ENCODE measurements at regions not wholly inside any gene's neighbourhood (a gene's known extent, or its start where the extent isn't known, plus 50 kb on each side); places are given as distances from the start of the nearest gene placed in this dataset.

DNA sequence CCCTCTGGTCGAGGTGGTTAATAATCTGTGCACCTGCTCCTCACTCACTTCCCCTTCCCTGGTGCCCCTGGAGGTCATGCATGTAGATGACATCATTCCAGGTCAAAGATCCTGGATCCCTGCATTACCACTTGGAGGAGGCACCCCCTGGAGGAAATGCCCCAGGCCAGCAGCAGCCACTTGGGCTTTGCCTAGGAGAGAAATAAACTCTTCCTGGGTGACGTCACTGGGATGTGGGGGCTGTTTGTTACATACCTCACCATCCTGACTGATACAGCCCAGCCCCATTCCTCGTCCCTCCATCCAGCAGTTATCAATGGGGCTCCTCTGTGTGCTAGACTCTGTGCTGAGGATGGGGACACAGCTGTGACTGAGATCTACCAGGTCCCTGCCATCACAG is 433.6 kb downstream of the PTPRU start:
- in situ Hi-C loops (cut with HindIII; ENCODE audit: low sequenced_read_pairs): no loop called here

DNA sequence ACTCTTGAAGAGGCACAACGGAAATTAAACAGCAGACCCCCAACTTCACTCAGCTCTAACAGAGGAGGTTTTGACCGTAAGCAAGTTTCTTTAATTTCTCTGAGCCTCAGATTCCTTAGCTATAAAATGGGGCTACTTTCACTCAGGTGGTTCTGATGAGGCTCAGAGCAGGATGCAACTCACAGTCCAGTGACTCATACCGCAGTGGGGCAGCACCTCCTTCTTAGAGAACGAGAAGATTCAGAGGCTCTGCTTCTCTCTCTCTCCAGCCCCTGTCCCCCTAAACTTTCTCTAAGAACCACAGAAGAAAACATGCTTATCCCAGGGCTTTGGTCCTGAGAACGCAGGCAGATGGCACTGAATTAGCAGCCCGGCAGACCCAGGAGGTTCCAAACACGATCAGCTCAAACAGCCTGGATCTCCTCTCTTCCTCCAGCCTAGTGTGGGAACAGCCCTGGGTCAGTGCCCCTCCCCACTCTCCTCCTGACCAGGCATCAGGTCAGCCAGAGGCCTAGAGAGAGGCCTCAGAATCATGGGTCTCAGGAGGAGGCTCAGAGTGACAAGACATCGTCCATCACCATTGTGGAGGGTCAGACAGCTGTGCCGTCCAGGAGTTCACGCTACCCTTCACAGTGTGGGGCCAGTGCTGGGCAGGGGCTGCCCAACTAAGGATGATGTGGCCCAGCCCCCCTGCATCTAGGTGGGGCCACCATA is 433.0 kb downstream of the PTPRU start:
- in situ Hi-C loops (cut with HindIII; ENCODE audit: low sequenced_read_pairs): no loop called here

DNA sequence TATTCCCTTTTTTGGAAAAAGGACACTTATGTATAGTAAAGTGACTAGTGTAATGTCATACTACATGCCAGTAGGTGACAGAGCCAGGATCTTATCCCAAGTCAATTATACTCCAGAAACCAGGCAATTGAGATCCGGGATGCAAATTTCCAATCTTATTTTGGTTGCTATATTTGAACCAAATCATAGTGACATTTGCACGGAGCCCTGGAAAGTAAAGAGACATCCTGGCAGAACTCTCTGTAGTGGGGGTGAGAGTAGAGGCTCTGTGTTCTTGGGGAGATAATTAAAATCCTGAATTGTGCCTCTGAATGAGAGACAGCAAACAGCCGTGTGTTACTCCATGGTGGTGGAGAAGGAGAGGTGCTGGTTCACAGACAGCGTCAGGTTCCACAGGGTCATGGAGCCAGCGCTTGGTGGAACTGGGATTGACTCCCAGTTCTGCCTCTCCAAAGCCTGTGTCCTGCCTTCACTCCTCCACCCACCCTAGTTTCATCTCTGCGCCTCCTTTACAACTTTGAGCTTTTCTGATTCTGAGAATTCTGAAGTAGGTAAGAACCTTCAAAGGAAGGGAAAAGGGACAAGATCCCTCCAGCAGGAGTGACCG is 432.3 kb downstream of the PTPRU start:
- in situ Hi-C loops (cut with HindIII; ENCODE audit: low sequenced_read_pairs): no loop called here

DNA sequence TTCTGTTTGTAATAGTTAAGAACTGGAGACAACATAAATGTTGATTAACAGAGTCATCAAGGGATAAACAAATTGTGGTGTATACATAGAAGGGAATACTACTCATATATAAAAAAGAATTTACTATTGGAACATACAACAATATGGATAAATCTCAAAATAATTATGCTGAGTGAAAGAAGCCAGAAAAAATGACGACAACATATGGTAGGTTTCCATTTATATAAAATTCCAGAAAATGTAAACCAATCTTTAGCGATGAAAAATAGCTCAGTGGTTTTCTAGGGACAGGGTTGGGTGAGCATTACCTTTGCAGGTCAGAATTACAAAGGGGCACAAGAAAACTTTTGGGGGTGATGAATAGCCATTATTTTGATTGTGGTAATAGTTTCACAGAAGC is 431.6 kb downstream of the PTPRU start:
- in situ Hi-C loops (cut with HindIII; ENCODE audit: low sequenced_read_pairs): no loop called here

DNA sequence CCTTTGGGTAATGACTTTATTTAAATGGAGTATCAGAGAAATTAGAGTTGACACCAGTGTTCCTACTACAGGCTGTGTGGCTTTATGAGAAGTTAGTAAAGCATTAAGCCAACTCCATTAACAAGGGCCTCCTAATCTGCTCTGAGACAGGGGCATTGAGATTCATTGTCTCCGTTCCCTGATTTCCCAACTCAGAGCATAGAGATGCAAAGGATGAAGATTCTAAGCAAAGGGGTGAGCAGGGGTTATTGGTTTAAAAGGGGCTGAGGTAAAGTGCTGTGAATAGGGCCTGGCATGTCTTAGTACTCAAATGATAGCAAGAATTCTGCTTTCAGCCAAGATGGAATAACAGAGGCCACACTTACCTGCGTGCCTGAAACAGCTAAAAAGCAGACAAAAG is 428.4 kb downstream of the PTPRU start:
- in situ Hi-C loops (cut with HindIII; ENCODE audit: low sequenced_read_pairs): loop anchor here (5.0 kb wide), 1 partner anchor 42 kb away; no protein-coding TSS in a partner anchor

DNA sequence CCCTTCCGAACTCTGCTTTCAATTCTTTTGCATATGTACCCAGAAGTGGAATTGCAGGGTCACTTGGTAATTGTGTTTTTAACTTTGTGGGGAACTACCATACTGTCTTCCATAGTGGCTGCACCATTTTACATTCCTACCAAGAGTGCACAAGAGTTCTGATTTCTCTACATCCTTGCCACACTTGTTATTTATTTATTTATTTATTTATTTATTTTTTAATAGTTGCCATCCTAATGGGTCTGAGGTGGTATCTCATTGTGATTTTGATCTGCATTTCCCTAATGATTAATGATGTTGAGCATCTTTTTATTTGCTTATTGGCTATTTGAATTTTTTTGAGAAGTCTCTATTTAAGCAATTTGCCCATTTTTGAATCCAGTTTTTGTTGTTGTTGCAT is 422.4 kb downstream of the PTPRU start:
- in situ Hi-C loops (cut with HindIII; ENCODE audit: low sequenced_read_pairs): no loop called here

DNA sequence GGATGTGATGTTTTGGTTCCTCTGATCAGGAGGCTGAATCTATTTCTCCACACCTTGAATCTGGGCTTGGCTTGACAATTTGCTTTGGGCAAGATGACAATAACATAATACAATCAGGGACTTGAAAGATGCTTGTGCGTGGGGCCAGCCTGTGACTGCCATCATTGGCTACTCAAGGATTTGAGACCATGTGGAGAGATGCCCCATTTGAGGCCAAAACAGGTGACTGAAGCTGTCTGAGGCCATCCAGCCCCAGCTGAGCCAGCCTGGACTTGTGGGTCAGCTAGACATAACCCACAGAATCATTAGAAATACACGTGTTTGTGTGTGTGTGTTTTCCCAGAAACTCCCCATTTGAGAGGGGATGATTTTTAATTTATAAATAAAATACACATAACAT is 421.5 kb downstream of the PTPRU start:
- in situ Hi-C loops (cut with HindIII; ENCODE audit: low sequenced_read_pairs): no loop called here

DNA sequence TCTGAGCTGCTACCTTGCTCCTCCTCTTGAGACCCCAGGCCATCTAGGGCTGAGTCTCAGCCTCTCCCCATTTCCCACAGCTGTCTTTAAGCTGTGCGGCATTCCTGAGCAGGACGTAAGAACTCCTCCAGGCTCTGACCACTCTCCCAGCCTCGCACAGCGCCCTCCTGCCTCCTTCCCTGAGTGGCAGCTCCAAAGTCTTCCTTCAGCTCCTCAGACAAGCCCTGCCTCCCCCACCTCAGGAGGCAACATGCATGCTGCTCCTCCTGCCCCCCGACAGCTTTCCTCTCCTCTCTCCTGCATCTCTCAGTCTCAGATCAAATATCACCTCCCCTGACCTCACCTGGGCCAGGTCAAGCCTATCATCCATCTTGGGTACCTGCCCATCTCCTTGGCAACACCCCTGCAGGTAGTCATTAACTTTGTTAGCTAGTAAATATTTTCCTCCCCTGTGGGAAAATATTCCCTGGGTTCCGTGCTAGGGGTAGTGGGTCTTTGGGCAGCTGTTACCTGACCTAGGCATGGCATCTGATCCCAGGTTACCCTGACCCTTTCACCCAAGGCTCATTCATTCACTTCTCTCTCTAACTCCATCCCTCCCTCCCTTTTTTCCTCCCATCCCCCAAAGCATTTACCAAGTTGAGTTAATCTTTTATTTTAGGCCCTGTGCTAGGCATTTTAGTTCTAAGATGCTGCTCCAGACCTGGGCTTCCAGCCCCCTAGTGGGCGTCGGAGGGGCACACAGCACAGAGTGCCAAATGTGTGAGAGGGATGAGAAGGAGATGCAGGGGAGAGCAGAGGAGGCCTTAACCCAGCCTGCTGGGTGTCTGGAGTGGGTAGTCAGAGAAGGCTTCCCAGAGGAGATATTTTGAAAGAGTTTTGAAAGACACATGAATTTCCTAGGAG is 419.9 kb downstream of the PTPRU start:
- in situ Hi-C loops (cut with HindIII; ENCODE audit: low sequenced_read_pairs): no loop called here

DNA sequence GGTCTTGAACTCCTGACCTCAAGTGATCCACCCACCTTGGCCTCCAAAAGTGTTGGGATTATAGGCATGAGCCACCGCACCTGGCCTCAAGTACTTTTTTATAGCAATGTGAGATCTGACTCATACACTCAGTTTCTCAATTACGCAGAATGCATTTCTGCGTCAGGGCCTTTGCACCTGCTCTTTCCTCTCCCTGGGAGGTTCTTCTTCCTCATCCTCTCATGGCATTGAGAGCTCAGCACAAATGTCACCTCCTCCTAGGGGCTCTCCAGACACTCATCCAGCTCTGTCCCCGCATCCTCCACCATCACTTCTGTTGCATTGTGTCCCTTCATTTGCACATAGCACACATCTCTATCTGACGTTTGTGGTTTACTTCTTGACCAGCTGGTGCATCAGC is 418.8 kb downstream of the PTPRU start:
- in situ Hi-C loops (cut with HindIII; ENCODE audit: low sequenced_read_pairs): no loop called here

DNA sequence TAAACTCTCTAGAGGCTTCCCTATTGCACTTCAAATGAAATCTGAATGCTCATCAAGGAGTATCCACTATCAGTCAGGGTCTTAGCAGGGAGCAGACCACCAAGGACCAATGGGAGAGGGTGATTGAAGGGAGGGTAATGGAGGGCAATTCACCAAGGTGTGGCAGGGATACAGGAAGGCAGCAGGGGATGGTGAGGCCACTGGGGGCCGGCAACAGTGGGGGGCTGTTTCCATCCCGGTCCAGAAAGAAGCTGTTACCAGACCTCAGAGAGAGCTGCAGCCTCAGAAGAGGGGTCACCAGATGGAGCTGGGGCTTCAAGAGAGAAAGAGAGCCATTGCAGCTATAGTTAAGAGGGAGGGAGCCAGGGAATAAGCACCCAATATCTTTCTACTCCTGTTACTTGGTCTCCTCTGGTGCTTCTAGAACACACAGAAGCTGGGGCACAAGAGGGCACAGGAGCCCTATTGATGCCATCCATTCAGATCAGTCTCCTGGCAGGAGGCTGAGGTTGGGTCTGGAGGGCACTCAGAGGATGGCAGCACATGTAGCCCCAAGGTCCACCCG is 417.6 kb downstream of the PTPRU start:
- in situ Hi-C loops (cut with HindIII; ENCODE audit: low sequenced_read_pairs): loop anchor here (5.0 kb wide), 2 partner anchors 33 to 52 kb away; no protein-coding TSS in a partner anchor

DNA sequence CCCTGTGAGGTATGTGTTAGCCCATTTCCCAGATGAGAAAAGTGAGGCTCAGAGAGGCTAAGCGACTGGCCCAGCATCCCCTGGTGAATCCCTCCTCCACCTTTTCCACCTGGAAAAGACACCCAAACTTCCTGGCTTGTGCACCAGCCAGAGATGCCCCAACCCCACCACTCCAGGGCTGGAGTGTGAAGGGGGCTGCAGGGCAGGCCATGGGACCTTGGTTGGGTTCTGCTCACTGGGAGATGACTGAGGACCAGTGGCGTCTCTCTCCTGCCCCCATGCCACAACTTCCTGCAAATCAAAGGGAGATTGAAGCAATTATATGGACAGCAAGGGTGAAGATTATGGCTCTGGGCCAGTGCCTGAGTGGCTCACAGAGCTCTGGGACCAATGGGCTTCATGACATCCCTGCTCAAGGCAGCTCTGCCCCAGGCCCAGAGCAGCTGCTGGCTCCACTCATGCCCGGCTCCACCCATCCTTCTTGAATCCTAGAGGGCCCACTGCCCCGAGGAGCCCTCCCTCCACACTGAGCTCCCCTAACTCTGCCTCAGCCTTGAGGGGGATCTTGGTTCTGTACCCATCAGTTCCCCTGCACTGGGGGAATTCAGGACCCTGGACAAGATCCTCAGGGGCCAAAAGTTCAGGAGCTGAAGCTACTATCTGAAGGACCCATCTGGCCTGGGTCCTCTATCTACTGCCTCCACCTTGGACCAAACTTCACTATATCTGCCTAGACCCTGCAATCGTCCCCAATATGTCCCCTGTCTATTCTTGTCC is 416.9 kb downstream of the PTPRU start:
- in situ Hi-C loops (cut with HindIII; ENCODE audit: low sequenced_read_pairs): loop anchor here (5.0 kb wide), 2 partner anchors 34 to 51 kb away; no protein-coding TSS in a partner anchor

DNA sequence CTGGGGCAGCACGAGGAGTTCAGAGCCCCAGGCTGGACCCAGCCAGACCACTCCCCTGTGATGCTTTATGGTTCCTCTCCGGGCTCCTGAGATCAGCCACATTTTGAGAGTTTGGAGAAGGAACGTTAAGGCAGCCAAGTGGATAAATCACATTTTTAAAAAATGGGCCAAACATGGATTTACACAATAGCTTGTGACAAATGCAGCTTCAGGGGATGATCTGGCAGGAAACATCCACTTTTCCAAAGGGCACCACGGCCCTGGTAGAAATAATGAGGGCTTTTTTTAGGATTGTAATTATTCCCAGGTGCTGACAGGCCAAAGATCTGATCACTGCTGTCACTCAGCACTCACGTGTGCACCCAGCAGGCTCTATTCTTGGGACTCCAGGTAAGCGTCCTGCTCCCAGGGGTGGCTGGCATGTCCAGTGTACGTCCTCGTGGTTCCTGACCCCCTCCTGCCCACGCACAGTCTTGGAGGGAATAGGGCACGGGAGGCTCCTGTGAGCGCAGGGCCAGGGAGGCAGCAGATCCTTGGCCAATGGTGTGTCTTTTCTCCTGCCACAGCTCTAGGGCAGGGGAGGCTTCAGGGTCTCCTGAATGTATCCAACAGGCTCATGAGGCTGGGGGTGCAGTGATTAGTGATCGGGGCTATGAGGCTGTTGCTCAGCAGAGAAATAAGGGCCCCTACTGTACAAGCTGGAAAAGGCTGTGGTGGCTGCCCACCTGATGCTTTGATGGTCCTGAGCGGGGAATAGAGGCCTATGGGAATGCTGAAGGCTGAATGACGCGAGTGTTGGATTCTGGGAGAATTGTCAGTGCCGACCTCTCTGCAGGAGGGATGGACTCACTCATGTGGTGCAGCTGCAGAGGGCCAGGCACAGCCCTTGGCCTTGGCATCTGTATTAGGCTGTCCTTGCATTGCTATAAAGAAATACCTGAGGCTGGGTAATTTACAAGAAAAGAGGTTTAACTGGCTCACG is 415.7 kb downstream of the PTPRU start:
- in situ Hi-C loops (cut with HindIII; ENCODE audit: low sequenced_read_pairs): loop anchor here (5.0 kb wide), 2 partner anchors 35 to 50 kb away; no protein-coding TSS in a partner anchor

DNA sequence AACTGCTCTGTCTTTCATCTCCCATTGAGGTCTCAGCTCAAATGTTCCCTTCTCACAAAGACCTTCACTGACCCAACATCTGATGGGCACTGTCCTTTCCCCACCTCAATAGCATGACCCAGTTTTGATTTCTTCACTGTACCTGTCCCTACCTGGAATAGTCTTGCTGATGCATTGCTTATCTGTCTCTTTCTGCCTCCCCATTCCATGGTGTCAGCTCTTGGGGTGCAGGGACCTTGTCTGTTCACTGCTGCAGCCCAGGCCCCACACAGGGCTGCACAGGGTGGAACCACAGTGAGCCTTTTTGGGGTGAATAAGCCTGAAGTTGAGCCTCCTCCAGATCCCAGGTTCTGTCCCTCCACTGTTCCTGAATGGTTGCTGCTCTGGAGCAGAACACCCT is 414.9 kb downstream of the PTPRU start:
- in situ Hi-C loops (cut with HindIII; ENCODE audit: low sequenced_read_pairs): loop anchor here (5.0 kb wide), 2 partner anchors 36 to 49 kb away; no protein-coding TSS in a partner anchor

DNA sequence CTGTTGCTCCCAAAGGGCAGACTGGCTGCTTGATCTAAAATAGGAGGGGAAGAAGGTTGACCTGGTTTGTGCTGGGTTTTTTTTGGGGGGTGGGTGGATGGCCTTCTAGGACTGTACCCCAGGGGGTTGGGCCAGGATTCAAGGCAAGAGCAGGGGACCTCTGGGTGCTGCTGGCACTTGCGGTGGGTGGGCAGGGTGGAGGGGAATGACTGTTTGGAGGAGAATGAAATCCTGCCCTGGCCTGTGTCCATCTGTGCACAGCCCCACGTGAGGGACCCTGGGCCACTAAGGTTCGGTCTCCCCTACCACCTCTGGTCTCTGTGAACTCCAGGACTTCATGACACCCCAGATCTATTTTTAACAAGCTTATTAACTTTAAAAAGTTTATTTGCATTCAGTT is 414.2 kb downstream of the PTPRU start:
- in situ Hi-C loops (cut with HindIII; ENCODE audit: low sequenced_read_pairs): loop anchor here (5.0 kb wide), 2 partner anchors 37 to 48 kb away; no protein-coding TSS in a partner anchor

DNA sequence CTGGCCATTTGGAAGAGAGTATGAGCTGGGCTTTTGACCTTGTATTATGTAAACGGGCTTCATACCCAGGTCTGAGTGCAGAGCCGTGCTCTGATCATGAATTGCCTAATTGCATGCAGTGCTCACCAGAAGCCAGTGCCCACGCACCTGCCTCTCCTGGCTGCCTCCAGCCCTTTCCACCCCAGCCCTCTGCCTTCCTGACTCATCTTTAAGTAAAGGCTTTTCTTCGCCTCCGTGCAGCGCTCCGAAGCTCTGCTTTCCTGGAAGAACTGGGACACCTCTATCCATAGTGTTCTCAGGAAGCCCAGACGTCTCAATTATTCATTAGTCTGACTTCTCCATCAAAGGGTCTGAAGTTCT is 413.7 kb downstream of the PTPRU start:
- in situ Hi-C loops (cut with HindIII; ENCODE audit: low sequenced_read_pairs): loop anchor here (5.0 kb wide), 2 partner anchors 37 to 48 kb away; no protein-coding TSS in a partner anchor

DNA sequence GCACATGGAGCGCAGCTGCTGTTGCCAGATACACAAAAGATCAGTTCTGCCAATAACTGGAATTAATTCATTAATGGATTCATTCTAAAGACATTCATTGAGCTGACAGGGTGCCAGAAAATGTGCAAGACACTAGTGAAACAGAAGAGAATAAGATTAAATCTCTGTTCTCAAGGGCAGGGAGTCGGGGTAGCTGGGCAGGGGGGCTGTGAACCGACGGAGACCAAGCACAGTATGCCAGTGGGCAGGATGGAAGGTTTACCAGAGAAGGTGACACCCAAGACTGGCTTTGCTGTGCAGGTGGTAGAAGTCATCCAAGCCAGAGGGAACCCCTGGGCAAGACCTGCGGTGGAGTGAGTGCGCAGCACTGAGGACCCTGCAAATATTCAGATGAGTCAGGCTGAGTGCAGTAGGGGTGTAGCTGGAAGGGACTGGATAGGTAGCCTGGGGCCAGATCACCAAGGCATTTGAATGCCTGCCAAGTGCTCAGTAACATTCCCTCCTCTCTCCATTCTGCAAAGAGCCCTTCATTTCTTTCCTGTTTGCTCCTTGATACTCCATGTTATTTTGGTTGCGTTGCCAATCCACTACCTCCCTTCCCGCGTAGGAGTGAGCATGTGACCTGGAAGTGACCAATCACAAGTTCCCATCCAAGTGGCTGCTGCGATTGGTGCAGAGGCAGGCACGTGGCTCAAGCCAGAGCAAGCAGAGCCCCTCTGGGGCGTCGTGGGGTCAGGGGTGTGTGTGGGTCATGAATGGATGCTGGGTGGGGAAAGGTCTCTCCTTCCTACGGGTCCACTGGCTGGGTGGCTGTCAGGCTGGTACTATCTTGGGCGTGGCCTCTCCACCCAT is 413.1 kb downstream of the PTPRU start:
- in situ Hi-C loops (cut with HindIII; ENCODE audit: low sequenced_read_pairs): loop anchor here (5.0 kb wide), 2 partner anchors 38 to 47 kb away; no protein-coding TSS in a partner anchor

DNA sequence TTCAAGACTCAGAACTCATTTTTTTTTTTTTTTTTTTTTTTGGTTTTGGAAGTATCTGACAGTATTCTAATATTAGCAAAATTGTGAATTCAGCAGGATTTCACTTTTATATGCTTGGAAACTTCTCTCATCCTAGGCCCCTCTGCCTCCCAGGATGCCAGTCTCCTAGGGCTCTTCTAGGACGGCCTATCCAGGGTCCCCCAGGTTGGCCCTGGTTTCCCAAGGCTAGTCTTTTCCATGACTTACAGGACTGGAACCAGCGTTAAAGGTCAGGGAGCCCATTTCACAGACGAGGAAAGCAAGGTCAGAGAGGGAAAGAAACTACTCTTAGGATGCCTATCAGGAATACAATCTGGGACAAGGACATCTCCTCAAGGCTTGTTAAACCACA is 412.5 kb downstream of the PTPRU start:
- in situ Hi-C loops (cut with HindIII; ENCODE audit: low sequenced_read_pairs): no loop called here

DNA sequence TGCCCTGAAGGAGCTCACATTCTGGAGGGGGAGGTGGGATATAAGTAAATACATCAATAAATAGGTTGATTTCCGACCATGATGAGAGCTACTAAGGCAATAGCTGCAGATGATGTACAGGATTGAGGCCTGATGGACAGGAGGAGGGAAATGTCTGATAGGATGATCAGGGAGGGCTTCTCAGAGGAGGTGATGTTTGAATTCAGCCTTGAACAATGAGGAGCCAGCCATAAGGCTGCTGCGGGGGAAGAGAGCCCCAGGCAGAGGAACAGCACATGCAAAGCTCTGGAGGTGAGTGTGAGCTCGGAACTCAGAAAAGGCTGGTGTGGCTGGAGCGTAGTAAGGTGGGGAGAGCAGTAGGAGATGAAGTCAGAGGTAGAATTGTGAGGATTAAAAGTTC is 411.7 kb downstream of the PTPRU start:
- in situ Hi-C loops (cut with HindIII; ENCODE audit: low sequenced_read_pairs): no loop called here
